ENCODE measurements at regions not wholly inside any gene's neighbourhood (a gene's known extent, or its start where the extent isn't known, plus 50 kb on each side); places are given as distances from the start of the nearest gene placed in this dataset.

GRCh38 chr5:110341836-110342235 is 384.6 kb downstream of the TMEM232 start:
- no peaks in the 10 kb centered on the region for H3K27me3 ChIP-seq (ENCODE audit: control insufficient read depth, insufficient read depth, low read length)
- no peak overlapping the region for H3K9ac ChIP-seq
- no peak for TF ChIP-seq CTCF (IDR thresholded peaks at IDR 0.05)
- H3K9me3 ChIP-seq (ENCODE audit: control insufficient read depth, low read length), result no peaks in the 10 kb centered on the region
- no peak overlapping the region for H3K4me3 ChIP-seq (ENCODE audit: low read depth, low read length)
- no peak overlapping the region for H2AFZ ChIP-seq
- H3K4me1 ChIP-seq, result no peaks in the 10 kb centered on the region
- no peaks in the 10 kb centered on the region for H3K79me2 ChIP-seq
- H3K36me3 ChIP-seq (ENCODE audit: control insufficient read depth, insufficient read depth, low read length), result no peaks in the 10 kb centered on the region
- no peak overlapping the region for H3K27ac ChIP-seq
- no peak overlapping the region for H3K4me2 ChIP-seq (ENCODE audit: low read length)

DNA sequence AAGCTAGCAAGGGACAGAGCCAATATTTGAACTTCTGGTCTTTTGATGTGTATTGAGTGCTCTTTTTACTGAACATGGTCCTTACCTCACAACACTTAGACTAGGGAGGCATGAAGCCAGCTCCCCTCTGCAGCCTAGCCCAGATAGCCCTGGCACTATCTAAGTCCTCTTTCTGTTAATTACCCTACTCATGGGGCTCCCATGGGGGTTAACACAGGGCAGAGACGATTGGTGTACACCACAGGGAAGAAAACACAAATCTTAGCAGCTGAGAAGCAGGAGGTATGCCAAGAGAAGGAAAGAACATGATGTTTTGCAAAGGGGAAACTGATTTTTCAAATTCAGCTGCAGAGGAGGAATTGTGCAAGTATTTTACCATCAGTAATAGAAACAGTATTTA is 383.8 kb downstream of the TMEM232 start:
- Histone ChIP-seq H3K4me1 (no peaks in the 10 kb centered on the region), H3K4me2 (ENCODE audit: low read length) (no peak overlapping the region), H3K27ac (no peak overlapping the region), H3K9ac (no peak overlapping the region), H3K27me3 (ENCODE audit: control insufficient read depth, insufficient read depth, low read length) (no peaks in the 10 kb centered on the region), H3K79me2 (no peaks in the 10 kb centered on the region), H3K4me3 (ENCODE audit: low read depth, low read length) (no peak overlapping the region), H3K9me3 (ENCODE audit: control insufficient read depth, low read length) (no peaks in the 10 kb centered on the region), H3K36me3 (ENCODE audit: control insufficient read depth, insufficient read depth, low read length) (no peaks in the 10 kb centered on the region), H2AFZ (no peak overlapping the region)
- no peak for TF ChIP-seq CTCF (IDR thresholded peaks at IDR 0.05)

DNA sequence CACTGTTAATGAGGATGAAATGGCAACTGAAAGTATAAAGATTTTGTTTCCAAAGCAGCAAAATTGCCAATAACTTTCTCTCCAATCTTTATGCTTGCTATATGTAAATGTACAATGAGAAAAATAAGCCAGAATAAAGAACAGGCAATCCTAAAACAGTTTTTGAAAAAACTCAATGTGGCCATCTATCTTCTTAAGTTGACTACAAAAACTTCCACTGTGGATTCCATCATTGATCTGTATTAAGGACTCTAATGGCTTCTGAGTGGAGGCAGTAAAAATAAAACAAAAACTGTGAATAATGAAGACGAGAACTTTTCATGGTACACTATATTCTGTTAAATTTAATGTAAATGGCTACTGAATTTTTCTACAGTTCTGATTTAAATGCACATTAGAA is 382.9 kb downstream of the TMEM232 start:
- no peak for TF ChIP-seq CTCF (IDR thresholded peaks at IDR 0.05)

DNA sequence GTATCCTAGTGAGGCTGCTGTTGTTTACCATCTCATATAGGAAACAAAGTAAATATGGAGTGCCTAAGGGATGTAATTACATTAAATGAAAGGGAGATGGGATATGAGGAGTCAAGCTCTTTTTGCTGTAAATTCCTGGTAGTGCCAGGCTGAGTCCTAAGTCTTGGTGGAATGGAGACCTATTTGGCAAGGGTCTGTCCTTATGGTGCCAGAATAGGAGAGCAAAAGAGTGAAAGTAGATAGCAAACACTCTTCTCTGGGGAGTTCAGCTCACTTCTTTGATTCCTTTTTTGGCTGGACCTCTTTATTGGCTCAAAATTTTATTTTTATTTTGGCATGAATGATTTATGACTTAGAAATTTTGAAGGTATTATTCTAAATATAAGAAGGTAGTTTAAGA is 380.8 kb downstream of the TMEM232 start:
- H3K9me3 ChIP-seq (ENCODE audit: control insufficient read depth, low read length), result no peaks in the 10 kb centered on the region
- H3K4me2 ChIP-seq (ENCODE audit: low read length), result no peak overlapping the region
- H2AFZ ChIP-seq, result no peak overlapping the region
- H3K9ac ChIP-seq, result no peak overlapping the region
- no peak overlapping the region for H3K27ac ChIP-seq
- H3K36me3 ChIP-seq (ENCODE audit: control insufficient read depth, insufficient read depth, low read length), result no peaks in the 10 kb centered on the region
- H3K27me3 ChIP-seq (ENCODE audit: control insufficient read depth, insufficient read depth, low read length), result no peaks in the 10 kb centered on the region
- no peak overlapping the region for H3K4me3 ChIP-seq (ENCODE audit: low read depth, low read length)
- H3K4me1 ChIP-seq, result no peaks in the 10 kb centered on the region
- no peaks in the 10 kb centered on the region for H3K79me2 ChIP-seq
- TF ChIP-seq CTCF (IDR thresholded peaks at IDR 0.05), result no peak

More for the DNA sequence above, 382.9 kb downstream of the TMEM232 start:
- H3K4me1 ChIP-seq, result no peaks in the 10 kb centered on the region
- H3K4me2 ChIP-seq (ENCODE audit: low read length), result no peak overlapping the region
- no peaks in the 10 kb centered on the region for H3K27me3 ChIP-seq (ENCODE audit: control insufficient read depth, insufficient read depth, low read length)
- no peak overlapping the region for H3K4me3 ChIP-seq (ENCODE audit: low read depth, low read length)
- no peaks in the 10 kb centered on the region for H3K79me2 ChIP-seq
- no peak overlapping the region for H2AFZ ChIP-seq
- no peaks in the 10 kb centered on the region for H3K36me3 ChIP-seq (ENCODE audit: control insufficient read depth, insufficient read depth, low read length)
- no peaks in the 10 kb centered on the region for H3K9me3 ChIP-seq (ENCODE audit: control insufficient read depth, low read length)
- H3K9ac ChIP-seq, result no peak overlapping the region
- H3K27ac ChIP-seq, result no peak overlapping the region

DNA sequence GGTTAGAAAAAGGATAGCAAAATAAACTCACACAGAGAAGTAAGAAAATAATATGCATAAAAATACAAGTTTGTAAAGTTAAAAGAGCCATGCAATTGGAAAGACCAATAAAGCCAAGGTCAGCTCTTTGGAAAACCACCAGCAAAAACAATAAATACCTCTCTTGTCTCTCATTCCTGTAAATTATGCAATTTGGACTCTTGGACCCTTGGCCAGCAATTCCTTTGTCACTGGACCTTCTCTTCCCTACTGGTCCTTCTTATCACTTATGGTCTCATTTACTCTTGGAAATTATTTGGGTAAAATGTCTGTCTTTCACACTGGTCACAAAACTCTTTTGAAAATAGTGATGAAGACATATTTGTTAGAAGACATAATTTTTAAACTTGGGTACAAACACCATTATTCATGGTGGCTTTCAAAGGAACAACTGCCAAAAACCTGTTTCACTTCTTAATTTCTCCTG is 379.5 kb downstream of the TMEM232 start:
- no peak overlapping the region for H3K4me3 ChIP-seq (ENCODE audit: low read depth, low read length)
- H3K27me3 ChIP-seq (ENCODE audit: control insufficient read depth, insufficient read depth, low read length), result no peaks in the 10 kb centered on the region
- no peaks in the 10 kb centered on the region for H3K4me1 ChIP-seq
- no peak overlapping the region for H3K4me2 ChIP-seq (ENCODE audit: low read length)
- TF ChIP-seq CTCF (IDR thresholded peaks at IDR 0.05), result no peak
- H3K79me2 ChIP-seq, result no peaks in the 10 kb centered on the region
- H3K9me3 ChIP-seq (ENCODE audit: control insufficient read depth, low read length), result no peaks in the 10 kb centered on the region
- H3K36me3 ChIP-seq (ENCODE audit: control insufficient read depth, insufficient read depth, low read length), result no peaks in the 10 kb centered on the region
- H3K27ac ChIP-seq, result no peak overlapping the region
- H2AFZ ChIP-seq, result no peak overlapping the region
- no peak overlapping the region for H3K9ac ChIP-seq

Measured in parathyroid adenoma (tissue), 2 donors.